ENCODE measurements at regions not wholly inside any gene's neighbourhood (a gene's known extent, or its start where the extent isn't known, plus 50 kb on each side); places are given as distances from the start of the nearest gene placed in this dataset.
"Not testable (repeated sequence)": the region's sequence is repeated elsewhere in the genome, so short reads cannot be mapped to it uniquely, and the experiment has no call there.

GRCh38 chr18:22494771-22495170, 77.1 kb upstream of the CTAGE1 start:
- intact Hi-C loops (cut with DNase I), result no loop called here
- DNase-seq (ENCODE audit: low spot score), result no peak

- intact Hi-C loops (cut with DNase I), result no loop called here
Measured at GRCh38 chr18:22499421-22499820, 81.7 kb upstream of the CTAGE1 start.

GRCh38 chr18:22503803-22504202, 86.1 kb upstream of the CTAGE1 start:
- intact Hi-C loops (cut with DNase I), result no loop called here

More at GRCh38 chr18:22499421-22499820, 81.7 kb upstream of the CTAGE1 start:
- DNase-seq (ENCODE audit: low spot score), result no peak

GRCh38 chr18:22504251-22505030, 86.7 kb upstream of the CTAGE1 start:
- intact Hi-C loops (cut with DNase I), result no loop called here
- no peak for DNase-seq (ENCODE audit: low spot score)

More at GRCh38 chr18:22503803-22504202, 86.1 kb upstream of the CTAGE1 start:
- no peak for DNase-seq (ENCODE audit: low spot score)

GRCh38 chr18:22505141-22505591, 87.5 kb upstream of the CTAGE1 start:
- intact Hi-C loops (cut with DNase I), result no loop called here
- DNase-seq (ENCODE audit: low spot score), result no peak

- no peak for DNase-seq (ENCODE audit: low spot score)
- intact Hi-C loops (cut with DNase I), result no loop called here
Measured at GRCh38 chr18:22507055-22507454, 89.3 kb upstream of the CTAGE1 start.

- intact Hi-C loops (cut with DNase I), result no loop called here
- DNase-seq (ENCODE audit: low spot score), result no peak
Measured at GRCh38 chr18:22509423-22509822, 91.7 kb upstream of the CTAGE1 start.

GRCh38 chr18:22510697-22511096, 93.0 kb upstream of the CTAGE1 start:
- no peak for DNase-seq (ENCODE audit: low spot score)
- intact Hi-C loops (cut with DNase I), result no loop called here

- intact Hi-C loops (cut with DNase I), result no loop called here
- no peak for DNase-seq (ENCODE audit: low spot score)
Measured at GRCh38 chr18:22513721-22514481, 96.2 kb upstream of the CTAGE1 start.

- intact Hi-C loops (cut with DNase I), result no loop called here
Measured at GRCh38 chr18:22514655-22515054, 96.9 kb upstream of the CTAGE1 start.

GRCh38 chr18:22515250-22515649, 97.5 kb upstream of the CTAGE1 start:
- intact Hi-C loops (cut with DNase I), result no loop called here

More at GRCh38 chr18:22514655-22515054, 96.9 kb upstream of the CTAGE1 start:
- no peak for DNase-seq (ENCODE audit: low spot score)

GRCh38 chr18:22517356-22517755, 99.6 kb upstream of the CTAGE1 start:
- DNase-seq (ENCODE audit: low spot score), result no peak
- intact Hi-C loops (cut with DNase I), result no loop called here

More at GRCh38 chr18:22515250-22515649, 97.5 kb upstream of the CTAGE1 start:
- no peak for DNase-seq (ENCODE audit: low spot score)

GRCh38 chr18:22521026-22521707, 103.5 kb upstream of the CTAGE1 start:
- intact Hi-C loops (cut with DNase I), result no loop called here
- no peak for DNase-seq (ENCODE audit: low spot score)

GRCh38 chr18:22523481-22523880, 105.8 kb upstream of the CTAGE1 start:
- DNase-seq (ENCODE audit: low spot score), result no peak
- intact Hi-C loops (cut with DNase I), result no loop called here

GRCh38 chr18:22524783-22525182, 107.1 kb upstream of the CTAGE1 start:
- intact Hi-C loops (cut with DNase I), result no loop called here
- DNase-seq (ENCODE audit: low spot score), result no peak

- DNase-seq (ENCODE audit: low spot score), result no peak
- intact Hi-C loops (cut with DNase I), result no loop called here
Measured at GRCh38 chr18:22525313-22525712, 107.6 kb upstream of the CTAGE1 start.

- DNase-seq (ENCODE audit: low spot score), result no peak
- intact Hi-C loops (cut with DNase I), result no loop called here
Measured at GRCh38 chr18:22525883-22526282, 108.2 kb upstream of the CTAGE1 start.

- intact Hi-C loops (cut with DNase I), result no loop called here
- no peak for DNase-seq (ENCODE audit: low spot score)
Measured at GRCh38 chr18:22528291-22528690, 110.6 kb upstream of the CTAGE1 start.

- DNase-seq (ENCODE audit: low spot score); intact Hi-C loops (cut with DNase I): not testable (repeated sequence)
Measured at GRCh38 chr18:22534706-22535105, 117.0 kb upstream of the CTAGE1 start.

GRCh38 chr18:22536558-22536957, 118.8 kb upstream of the CTAGE1 start:
- DNase-seq (ENCODE audit: low spot score), result no peak
- intact Hi-C loops (cut with DNase I), result no loop called here
